Lower lobe of right lung (tissue), 2 donors: ENCODE measurements at regions not wholly inside any gene's neighbourhood (a gene's known extent, or its start where the extent isn't known, plus 50 kb on each side); places are given as distances from the start of the nearest gene placed in this dataset.

Source experiments
- ATAC-seq, 2 donors: fragments of 200-7000 bp; cut with Tn5 transposase; one replicate each; pipeline ENCODE4 v1.9.1; 2020 to 2022; ENCODE audit warnings: mild to moderate bottlenecking in 2 of 2, moderate library complexity in 2 of 2
- DNase-seq: peaks from one replicate; pipeline ENCODE4 v3.0.0-alpha.2; 2020
- H3K27ac ChIP-seq: fragments of 200-600 bp; one replicate; pipeline ENCODE4 v1.8.0; 2022
- H3K27me3 ChIP-seq: fragments of 200-600 bp; one replicate; pipeline ENCODE4 v1.8.0; 2022; ENCODE audit warnings: low read depth
- H3K36me3 ChIP-seq: fragments of 200-600 bp; one replicate; pipeline ENCODE4 v1.8.0; 2022; ENCODE audit warnings: mild to moderate bottlenecking
- H3K4me1 ChIP-seq: fragments of 200-600 bp; one replicate; pipeline ENCODE4 v1.8.0; 2022
- H3K4me3 ChIP-seq: fragments of 200-600 bp; one replicate; pipeline ENCODE4 v1.8.0; 2022; ENCODE audit warnings: mild to moderate bottlenecking
- H3K9me3 ChIP-seq: fragments of 200-600 bp; one replicate; pipeline ENCODE4 v1.8.0; 2022
- CTCF ChIP-seq: fragments of 200-600 bp; IDR thresholded peaks from one replicate; pipeline ENCODE4 v1.8.0; 2022; ENCODE audit warnings: antibody characterized with exemption, mild to moderate bottlenecking
- intact Hi-C: fragments of 100-400 bp; cut with DNase I; formaldehyde crosslinking; loops from one replicate; pipeline ENCODE4 v1.11.0; 2022
- donor health status: DM: no; HTN: yes; CAD: no; lungs with severe emphysema.

GRCh38 chr3:13135251-13135810 is 62.1 kb upstream of the IQSEC1 start:
- no peak overlapping the region for H3K27ac ChIP-seq
- H3K4me1 ChIP-seq, result no peaks in the 10 kb centered on the region
- H3K4me3 ChIP-seq, result no peak overlapping the region
- DNase-seq (peak; percentile 44), ATAC-seq (peak in 1 of 2 donors; percentile 21)
- TF ChIP-seq CTCF, result no peak
- no peaks in the 10 kb centered on the region for H3K27me3 ChIP-seq
- H3K36me3 ChIP-seq, result no peaks in the 10 kb centered on the region
- H3K9me3 ChIP-seq, result no peaks in the 10 kb centered on the region
- intact Hi-C loops, result no loop called here

GRCh38 chr3:13134879-13135206 is 61.6 kb upstream of the IQSEC1 start:
- ATAC-seq (peak in 1 of 2 donors; percentile 12), DNase-seq (no peak)
- no peaks in the 10 kb centered on the region for H3K9me3 ChIP-seq
- H3K27me3 ChIP-seq, result no peaks in the 10 kb centered on the region
- TF ChIP-seq CTCF, result no peak
- no peaks in the 10 kb centered on the region for H3K36me3 ChIP-seq
- H3K27ac ChIP-seq, result no peak overlapping the region
- no peaks in the 10 kb centered on the region for H3K4me1 ChIP-seq
- intact Hi-C loops, result no loop called here
- H3K4me3 ChIP-seq, result no peak overlapping the region

- H3K9me3 ChIP-seq, result no peaks in the 10 kb centered on the region
- H3K27ac ChIP-seq, result no peak overlapping the region
- H3K36me3 ChIP-seq, result no peaks in the 10 kb centered on the region
- no peak for TF ChIP-seq CTCF
- DNase-seq (peak; percentile 12), ATAC-seq (no peak)
- no peak overlapping the region for H3K4me3 ChIP-seq
- intact Hi-C loops, result no loop called here
- H3K27me3 ChIP-seq, result no peaks in the 10 kb centered on the region
- no peaks in the 10 kb centered on the region for H3K4me1 ChIP-seq
Observed at GRCh38 chr3:13134166-13134878, 61.1 kb upstream of the IQSEC1 start.

- ATAC-seq (no peak), DNase-seq (peak; percentile 36)
- H3K27me3 ChIP-seq, result no peaks in the 10 kb centered on the region
- H3K9me3 ChIP-seq, result no peaks in the 10 kb centered on the region
- H3K4me3 ChIP-seq, result no peak overlapping the region
- TF ChIP-seq CTCF, result no peak
- intact Hi-C loops, result no loop called here
- no peak overlapping the region for H3K27ac ChIP-seq
- no peaks in the 10 kb centered on the region for H3K4me1 ChIP-seq
- no peaks in the 10 kb centered on the region for H3K36me3 ChIP-seq
Observed at GRCh38 chr3:13133471-13133981, 60.3 kb upstream of the IQSEC1 start.

GRCh38 chr3:13132731-13133410 is 59.6 kb upstream of the IQSEC1 start:
- DNase-seq (no peak), ATAC-seq (no peak)
- no peak overlapping the region for H3K27ac ChIP-seq
- TF ChIP-seq CTCF, result no peak
- H3K4me3 ChIP-seq, result no peak overlapping the region
- intact Hi-C loops, result no loop called here
- no peaks in the 10 kb centered on the region for H3K27me3 ChIP-seq
- no peaks in the 10 kb centered on the region for H3K4me1 ChIP-seq
- H3K36me3 ChIP-seq, result no peaks in the 10 kb centered on the region
- H3K9me3 ChIP-seq, result no peaks in the 10 kb centered on the region
